ENCODE measurements at regions not wholly inside any gene's neighbourhood (a gene's known extent, or its start where the extent isn't known, plus 50 kb on each side); places are given as distances from the start of the nearest gene placed in this dataset.

DNA sequence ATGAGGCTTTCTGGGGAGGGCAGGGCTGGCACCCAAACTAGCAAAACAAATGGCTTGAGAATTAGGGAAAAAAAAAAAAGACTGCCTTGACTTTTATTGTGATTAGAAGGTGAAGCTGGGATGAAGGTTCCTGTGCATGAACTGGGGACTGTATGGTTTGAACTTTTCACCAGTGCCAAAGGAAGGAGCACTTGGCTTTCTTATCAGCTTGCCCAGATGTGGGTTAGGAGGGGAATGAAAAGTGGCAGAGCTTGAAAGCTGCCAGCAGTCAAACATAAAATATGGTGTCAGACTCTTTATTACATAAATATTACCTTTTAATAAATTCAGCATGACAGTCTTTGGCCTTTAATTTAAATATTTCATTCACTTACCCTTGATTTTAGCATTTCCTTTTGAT is 182.5 kb downstream of the PSAT1 start:
- Histone ChIP-seq H3K9ac (ENCODE audit: insufficient read depth, low read length, poor library complexity, severe bottlenecking) (no peak overlapping the region), H3K4me2 (replicated peaks; ENCODE audit: extremely low read depth, low read length, poor library complexity, severe bottlenecking) (no peak overlapping the region), H3K4me3 (replicated peaks in 1 of 3; ENCODE audit: low read depth in 2 of 3, low read length in 3 of 3) (no peak overlapping the region), H3K9me3 (replicated peaks in 1 of 2; ENCODE audit: control insufficient read depth in 1 of 2, insufficient read depth in 1 of 2, low read length in 2 of 2) (no peaks in the 10 kb centered on the region), H3K27ac (ENCODE audit: low read depth in 1 of 2, low read length in 2 of 2) (no peak overlapping the region), H3K4me1 (ENCODE audit: control insufficient read depth in 1 of 2, insufficient read depth in 2 of 2, low read length in 2 of 2) (no peaks in the 10 kb centered on the region), H3K36me3 (replicated peaks in 1 of 2; ENCODE audit: control insufficient read depth in 1 of 2, insufficient read depth in 2 of 2, low read length in 2 of 2) (no peaks in the 10 kb centered on the region), H2AFZ (ENCODE audit: insufficient read depth, low read depth, low read length, poor library complexity, severe bottlenecking) (no peak overlapping the region), H4K20me1 (ENCODE audit: insufficient read depth, low read length) (no peaks in the 10 kb centered on the region), H3K27me3 (ENCODE audit: control insufficient read depth in 2 of 2, insufficient read depth in 2 of 2, low read length in 2 of 2) (no peaks in the 10 kb centered on the region), H3K79me2 (ENCODE audit: insufficient read depth, low read length) (no peaks in the 10 kb centered on the region)
- Mint-ChIP-seq H3K27me3 (ENCODE audit: low read depth in 3 of 3) (peaks cover 2 to 4% (median 4%) of the 10 kb centered on the region in 3 donors), H3K36me3 (no peaks in the 10 kb centered on the region), H3K4me3 (no peak overlapping the region), H3K9me3 (peaks cover 3 to 15% (median 5%) of the 10 kb centered on the region in 7 donors), H3K4me1 (no peaks in the 10 kb centered on the region), H3K27ac (no peak overlapping the region)
- intact Hi-C loops (cut with micrococcal nuclease) = no loop called here
- TF ChIP-seq, protein P1, sequence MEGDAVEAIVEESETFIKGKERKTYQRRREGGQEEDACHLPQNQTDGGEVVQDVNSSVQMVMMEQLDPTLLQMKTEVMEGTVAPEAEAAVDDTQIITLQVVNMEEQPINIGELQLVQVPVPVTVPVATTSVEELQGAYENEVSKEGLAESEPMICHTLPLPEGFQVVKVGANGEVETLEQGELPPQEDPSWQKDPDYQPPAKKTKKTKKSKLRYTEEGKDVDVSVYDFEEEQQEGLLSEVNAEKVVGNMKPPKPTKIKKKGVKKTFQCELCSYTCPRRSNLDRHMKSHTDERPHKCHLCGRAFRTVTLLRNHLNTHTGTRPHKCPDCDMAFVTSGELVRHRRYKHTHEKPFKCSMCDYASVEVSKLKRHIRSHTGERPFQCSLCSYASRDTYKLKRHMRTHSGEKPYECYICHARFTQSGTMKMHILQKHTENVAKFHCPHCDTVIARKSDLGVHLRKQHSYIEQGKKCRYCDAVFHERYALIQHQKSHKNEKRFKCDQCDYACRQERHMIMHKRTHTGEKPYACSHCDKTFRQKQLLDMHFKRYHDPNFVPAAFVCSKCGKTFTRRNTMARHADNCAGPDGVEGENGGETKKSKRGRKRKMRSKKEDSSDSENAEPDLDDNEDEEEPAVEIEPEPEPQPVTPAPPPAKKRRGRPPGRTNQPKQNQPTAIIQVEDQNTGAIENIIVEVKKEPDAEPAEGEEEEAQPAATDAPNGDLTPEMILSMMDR (IDR thresholded peaks at IDR 0.05) = no peak
- no peak for DNase-seq

DNA sequence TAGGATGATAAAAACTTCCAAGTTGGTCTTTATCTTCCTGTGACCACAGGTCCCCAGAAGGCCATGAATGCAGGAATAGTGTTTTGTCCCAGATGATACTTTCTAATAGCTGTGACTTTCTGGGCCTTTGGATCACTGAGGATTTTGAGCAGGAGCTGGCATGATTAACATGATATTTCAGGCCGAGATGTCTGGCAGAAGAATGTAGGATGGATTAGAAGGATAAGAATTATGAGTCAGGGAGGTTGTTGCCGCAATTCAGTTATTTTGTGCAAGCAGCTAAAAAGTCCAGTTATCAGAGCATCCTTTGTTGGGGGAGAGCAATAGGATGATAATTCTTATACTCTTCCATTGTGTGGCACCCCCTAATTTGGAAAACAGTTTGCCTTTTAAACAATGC is 189.7 kb downstream of the PSAT1 start:
- Histone ChIP-seq H3K36me3 (replicated peaks in 1 of 2; ENCODE audit: control insufficient read depth in 1 of 2, insufficient read depth in 2 of 2, low read length in 2 of 2) (no peaks in the 10 kb centered on the region), H3K9me3 (replicated peaks in 1 of 2; ENCODE audit: control insufficient read depth in 1 of 2, insufficient read depth in 1 of 2, low read length in 2 of 2) (peaks cover 0 to 3% of the 10 kb centered on the region in 2 donors), H3K79me2 (ENCODE audit: insufficient read depth, low read length) (no peaks in the 10 kb centered on the region), H3K27me3 (ENCODE audit: control insufficient read depth in 2 of 2, insufficient read depth in 2 of 2, low read length in 2 of 2) (no peaks in the 10 kb centered on the region), H3K27ac (ENCODE audit: low read depth in 1 of 2, low read length in 2 of 2) (no peak overlapping the region), H3K4me2 (replicated peaks; ENCODE audit: extremely low read depth, low read length, poor library complexity, severe bottlenecking) (no peak overlapping the region), H3K4me3 (replicated peaks in 1 of 3; ENCODE audit: low read depth in 2 of 3, low read length in 3 of 3) (no peak overlapping the region), H2AFZ (ENCODE audit: insufficient read depth, low read depth, low read length, poor library complexity, severe bottlenecking) (no peak overlapping the region), H4K20me1 (ENCODE audit: insufficient read depth, low read length) (no peaks in the 10 kb centered on the region), H3K9ac (ENCODE audit: insufficient read depth, low read length, poor library complexity, severe bottlenecking) (no peak overlapping the region), H3K4me1 (ENCODE audit: control insufficient read depth in 1 of 2, insufficient read depth in 2 of 2, low read length in 2 of 2) (no peaks in the 10 kb centered on the region)
- no peak for DNase-seq
- peaks cover 4 to 8% (median 6%) of the 10 kb centered on the region in 7 donors for H3K9me3 Mint-ChIP-seq
- H3K27ac Mint-ChIP-seq = no peak overlapping the region
- H3K36me3 Mint-ChIP-seq = no peaks in the 10 kb centered on the region
- intact Hi-C loops (cut with micrococcal nuclease) = no loop called here
- no peaks in the 10 kb centered on the region for H3K4me1 Mint-ChIP-seq
- 100% methylated on average over 1 of the region's 2 CpGs for WGBS (ENCODE audit: insufficient coverage)
- no peak overlapping the region for H3K4me3 Mint-ChIP-seq
- TF ChIP-seq, protein P1 (IDR thresholded peaks at IDR 0.05) = no peak
- peaks cover 0 to 4% (median 2%) of the 10 kb centered on the region in 3 donors for H3K27me3 Mint-ChIP-seq (ENCODE audit: low read depth in 3 of 3)

Measured in CD14-positive monocyte (primary cell).